OCI-LY1 (cell line): ENCODE measurements at regions not wholly inside any gene's neighbourhood (a gene's known extent, or its start where the extent isn't known, plus 50 kb on each side); places are given as distances from the start of the nearest gene placed in this dataset.
"Not testable (repeated sequence)": the region's sequence is repeated elsewhere in the genome, so short reads cannot be mapped to it uniquely, and the experiment has no call there.

Source experiments
- EZH2 ChIP-seq: fragments of 200-600 bp; sonication (generic), shearing (Covaris generic); IDR thresholded peaks from 2 replicates; pipeline ENCODE4 v1.8.0; 2017; ENCODE audit warnings: borderline replicate concordance, mixed run types, mild to moderate bottlenecking, antibody characterized with exemption, low read length, moderate library complexity, mixed read lengths
- TF ChIP-seq, protein P1 (sequence below): fragments of 200-600 bp; sonication (generic), shearing (Covaris generic); IDR thresholded peaks from 2 replicates; pipeline ENCODE4 v1.5.1; 2017; ENCODE audit warnings: mild to moderate bottlenecking, antibody characterized with exemption, low read length, moderate library complexity, mixed read lengths

DNA sequence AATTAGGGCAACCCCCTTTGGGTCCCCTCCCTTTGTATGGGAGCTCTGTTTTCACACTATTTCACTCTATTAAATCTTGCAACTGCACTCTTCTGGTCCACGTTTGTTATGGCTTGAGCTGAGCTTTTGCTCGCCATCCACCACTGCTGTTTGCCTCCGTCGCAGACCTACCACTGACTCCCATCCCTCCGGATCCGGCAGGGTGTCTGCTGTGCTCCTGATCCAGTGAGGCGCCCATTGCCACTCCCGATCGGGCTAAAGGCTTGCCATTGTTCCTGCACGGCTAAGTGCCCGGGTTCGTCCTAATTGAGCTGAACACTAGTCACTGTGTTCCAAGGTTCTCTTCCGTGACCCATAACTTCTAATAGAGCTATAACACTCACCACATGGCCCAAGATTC, 1424.7 kb downstream of the SLITRK1 start:
- TF ChIP-seq, protein P1, sequence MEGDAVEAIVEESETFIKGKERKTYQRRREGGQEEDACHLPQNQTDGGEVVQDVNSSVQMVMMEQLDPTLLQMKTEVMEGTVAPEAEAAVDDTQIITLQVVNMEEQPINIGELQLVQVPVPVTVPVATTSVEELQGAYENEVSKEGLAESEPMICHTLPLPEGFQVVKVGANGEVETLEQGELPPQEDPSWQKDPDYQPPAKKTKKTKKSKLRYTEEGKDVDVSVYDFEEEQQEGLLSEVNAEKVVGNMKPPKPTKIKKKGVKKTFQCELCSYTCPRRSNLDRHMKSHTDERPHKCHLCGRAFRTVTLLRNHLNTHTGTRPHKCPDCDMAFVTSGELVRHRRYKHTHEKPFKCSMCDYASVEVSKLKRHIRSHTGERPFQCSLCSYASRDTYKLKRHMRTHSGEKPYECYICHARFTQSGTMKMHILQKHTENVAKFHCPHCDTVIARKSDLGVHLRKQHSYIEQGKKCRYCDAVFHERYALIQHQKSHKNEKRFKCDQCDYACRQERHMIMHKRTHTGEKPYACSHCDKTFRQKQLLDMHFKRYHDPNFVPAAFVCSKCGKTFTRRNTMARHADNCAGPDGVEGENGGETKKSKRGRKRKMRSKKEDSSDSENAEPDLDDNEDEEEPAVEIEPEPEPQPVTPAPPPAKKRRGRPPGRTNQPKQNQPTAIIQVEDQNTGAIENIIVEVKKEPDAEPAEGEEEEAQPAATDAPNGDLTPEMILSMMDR, result not testable (repeated sequence)
- not testable (repeated sequence) for TF ChIP-seq EZH2
